SK-N-SH (cell line): ENCODE measurements at regions not wholly inside any gene's neighbourhood (a gene's known extent, or its start where the extent isn't known, plus 50 kb on each side); places are given as distances from the start of the nearest gene placed in this dataset.
"Not testable (repeated sequence)": the region's sequence is repeated elsewhere in the genome, so short reads cannot be mapped to it uniquely, and the experiment has no call there.

Source experiments
- CTCF ChIA-PET: fragments of 300-600, 350-600 bp; formaldehyde crosslinking; extraction: SDS; loops from one replicate; lab custom pipeline; 2021; lab: Yijun Ruan, JAX
- POLR2A ChIA-PET: fragments of 350-600 bp; sonication (Branson Sonifier 250); formaldehyde crosslinking; extraction: SDS; loops from one replicate; lab custom pipeline; 2020; ENCODE audit warnings: antibody characterized with exemption, inconsistent platforms; lab: Yijun Ruan, JAX
- DNase-seq: peaks from one replicate; pipeline ENCODE4 v3.0.0; 2012
- H2AFZ ChIP-seq: fragments of 200-600 bp; sonication (generic); 2 replicates; pipeline ENCODE4 v1.8.1; 2016; ENCODE audit warnings: antibody characterized with exemption, mild to moderate bottlenecking, low read depth
- H3F3A ChIP-seq: fragments of 200-600 bp; sonication (generic); replicated peaks from 2 replicates; pipeline ENCODE3; 2016; ENCODE audit warnings: antibody characterized with exemption, mild to moderate bottlenecking; ENCODE audit not compliant: insufficient read depth
- H3K27ac ChIP-seq, 2 experiments: fragments of 200-500 bp in 1 of 2; fragments of 200-600 bp in 1 of 2; sonication (Bioruptor generic) in 1 of 2; sonication (generic), shearing (Covaris generic) in 1 of 2; 2 replicates each; pipeline versions ENCODE4 v1.5.1 to v1.6.1; 2014 to 2016; ENCODE audit warnings: low read depth in 2 of 2, inconsistent platforms in 1 of 2, low read length in 1 of 2, mild to moderate bottlenecking in 1 of 2, mixed read lengths in 1 of 2
- H3K27me3 ChIP-seq: fragments of 200-600 bp; sonication (generic), shearing (Covaris generic); 2 replicates; pipeline ENCODE4 v1.6.1; 2016; ENCODE audit warnings: mixed run types; ENCODE audit not compliant: insufficient read depth
- H3K36me3 ChIP-seq, 2 experiments: fragments of 200-500 bp in 1 of 2; fragments of 200-600 bp in 1 of 2; sonication (Bioruptor generic) in 1 of 2; sonication (generic) in 1 of 2; replicated peaks in 1 of 2; 2 replicates each; pipeline versions ENCODE3 to v1.5.1; 2014 to 2016; ENCODE audit warnings: low read length in 1 of 2, mild to moderate bottlenecking in 1 of 2; ENCODE audit not compliant: insufficient read depth in 2 of 2, control insufficient read depth in 1 of 2
- H3K4me1 ChIP-seq, 2 experiments: fragments of 200-500 bp in 1 of 2; fragments of 200-600 bp in 1 of 2; sonication (Bioruptor generic) in 1 of 2; sonication (generic), shearing (Covaris generic) in 1 of 2; 2 replicates each; pipeline versions ENCODE4 v1.5.1 to v1.6.1; 2014 to 2016; ENCODE audit warnings: low read depth in 1 of 2, low read length in 1 of 2, mixed run types in 1 of 2; ENCODE audit not compliant: insufficient read depth in 2 of 2, control insufficient read depth in 1 of 2
- H3K4me2 ChIP-seq: fragments of 200-600 bp; sonication (generic), shearing (Covaris generic); 2 replicates; pipeline ENCODE4 v1.6.1; 2017; ENCODE audit warnings: mixed run types
- H3K4me3 ChIP-seq, 2 experiments: fragments of 200-500 bp in 1 of 2; fragments of 200-600 bp in 1 of 2; sonication (Bioruptor generic) in 1 of 2; sonication (generic), shearing (Covaris generic) in 1 of 2; 2 replicates each; pipeline versions ENCODE4 v1.5.1 to v1.8.1; 2014 to 2016; ENCODE audit warnings: low read depth in 2 of 2, inconsistent platforms in 1 of 2, low read length in 1 of 2, mild to moderate bottlenecking in 1 of 2, mixed read lengths in 1 of 2, moderate library complexity in 1 of 2
- H3K79me2 ChIP-seq: fragments of 200-600 bp; sonication (generic); 2 replicates; pipeline ENCODE4 v1.8.1; 2017; ENCODE audit warnings: mild to moderate bottlenecking; ENCODE audit not compliant: insufficient read depth
- H3K9ac ChIP-seq: fragments of 200-600 bp; sonication (generic); 2 replicates; pipeline ENCODE4 v1.6.1; 2017; ENCODE audit warnings: mixed run types
- H3K9me2 ChIP-seq: fragments of 200-600 bp; sonication (generic); 2 replicates; pipeline ENCODE4 v1.6.1; 2017; ENCODE audit warnings: mixed run types
- H3K9me3 ChIP-seq: fragments of 200-600 bp; sonication (generic); 2 replicates; pipeline ENCODE4 v1.6.1; 2017; ENCODE audit warnings: mixed run types, mild to moderate bottlenecking, moderate library complexity
- H4K20me1 ChIP-seq: fragments of 200-600 bp; sonication (generic); 2 replicates; pipeline ENCODE4 v1.6.1; 2017; ENCODE audit warnings: mild to moderate bottlenecking, mixed run types; ENCODE audit not compliant: insufficient read depth
- EP300 ChIP-seq, 2 experiments: IDR thresholded peaks; 2 replicates each; pipeline versions ENCODE4 v1.4.0 to v1.6.1; 2012; ENCODE audit warnings: borderline replicate concordance in 1 of 2, low read depth in 1 of 2, low read length in 1 of 2
- FOSL2 ChIP-seq: IDR thresholded peaks from 2 replicates; pipeline ENCODE4 v1.4.0; 2012; ENCODE audit warnings: low read depth, mild to moderate bottlenecking, moderate library complexity, borderline replicate concordance
- FOXJ3 ChIP-seq: sonication (generic); formaldehyde crosslinking; IDR thresholded peaks from 2 replicates; pipeline ENCODE4 v1.5.1; 2020; ENCODE audit warnings: mild to moderate bottlenecking, missing genetic modification reagents
- GATA2 ChIP-seq: sonication (generic); formaldehyde crosslinking; IDR thresholded peaks from 2 replicates; pipeline ENCODE4 v1.5.0; 2020; ENCODE audit warnings: mild to moderate bottlenecking, missing genetic modification reagents
- JUND ChIP-seq: IDR thresholded peaks from 2 replicates; pipeline ENCODE4 v1.4.0; 2012
- MAX ChIP-seq: IDR thresholded peaks from 2 replicates; pipeline ENCODE4 v1.4.0; 2012; ENCODE audit warnings: low read depth
- NFIC ChIP-seq: IDR thresholded peaks from 2 replicates; pipeline ENCODE4 v1.4.0; 2012; ENCODE audit warnings: borderline replicate concordance
- RAD21 ChIP-seq: IDR thresholded peaks from 2 replicates; pipeline ENCODE4 v1.6.1; 2012; ENCODE audit warnings: mild to moderate bottlenecking, low read length
- RXRA ChIP-seq: IDR thresholded peaks from 2 replicates; pipeline ENCODE4 v1.4.0; 2012; ENCODE audit warnings: low read depth, mild to moderate bottlenecking, borderline replicate concordance
- SIN3A ChIP-seq: IDR thresholded peaks from 2 replicates; pipeline ENCODE4 v1.6.1; 2012; ENCODE audit warnings: low read depth, mild to moderate bottlenecking, low read length, moderate library complexity, borderline replicate concordance
- SMC3 ChIP-seq: IDR thresholded peaks from 2 replicates; pipeline ENCODE4 v1.6.1; 2012; ENCODE audit warnings: low read depth, low read length, improper control_type of control experiment
- TAF1 ChIP-seq: IDR thresholded peaks from 2 replicates; pipeline ENCODE4 v1.6.1; 2012; ENCODE audit warnings: low read depth, mild to moderate bottlenecking, low read length, moderate library complexity, borderline replicate concordance
- TCF12 ChIP-seq: IDR thresholded peaks from 2 replicates; pipeline ENCODE4 v1.4.0; 2012
- TEAD4 ChIP-seq: IDR thresholded peaks from 2 replicates; pipeline ENCODE4 v1.4.0; 2012; ENCODE audit warnings: mild to moderate bottlenecking, borderline replicate concordance; ENCODE audit not compliant: insufficient read depth
- WGBS: methylation state at CpG from one replicate; pipeline ENCODE4 v1.1.6; 2017; ENCODE audit warnings: low lambda C conversion rate; 5-methylcytosine and 5-hydroxymethylcytosine counted together

GRCh38 chr18:40132438-40132837, 1822.6 kb upstream of the PIK3C3 start:
- H3F3A ChIP-seq, H3K4me3 ChIP-seq, H3K27ac ChIP-seq, H3K9ac ChIP-seq, DNase-seq, H3K27me3 ChIP-seq, H3K79me2 ChIP-seq, POLR2A ChIA-PET, H3K4me1 ChIP-seq, H2AFZ ChIP-seq, H3K9me2 ChIP-seq, H3K4me2 ChIP-seq, H3K36me3 ChIP-seq, H3K9me3 ChIP-seq, H4K20me1 ChIP-seq, CTCF ChIA-PET: not testable (repeated sequence)
- 34% methylated on average over 4 of the region's 4 CpGs for WGBS

DNA sequence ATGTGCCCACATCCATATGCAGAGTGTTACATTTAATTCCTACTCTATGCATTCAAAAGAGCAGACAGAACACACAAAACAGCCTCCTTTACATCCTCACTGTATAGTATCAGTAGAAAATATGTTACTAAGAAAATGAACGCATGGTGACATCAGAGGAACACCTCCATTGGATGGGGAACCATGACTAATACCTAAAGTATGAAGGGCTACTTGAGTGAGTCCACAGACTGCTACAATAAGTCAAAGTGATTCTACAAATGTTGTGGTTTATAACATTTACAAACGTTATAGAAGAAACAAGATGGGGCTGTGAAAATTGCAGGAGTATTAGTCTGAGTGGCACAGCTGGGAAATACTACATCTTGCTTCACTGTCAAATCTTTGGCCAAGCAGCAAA, 1830.9 kb upstream of the PIK3C3 start:
- WGBS = 22% methylated on average over 2 of the region's 2 CpGs
- no peak for DNase-seq
- Histone ChIP-seq H4K20me1 (no peaks in the 10 kb centered on the region), H3K9ac (no peak overlapping the region), H3K27me3 (no peaks in the 10 kb centered on the region), H3K4me1 (no peaks in the 10 kb centered on the region), H3K79me2 (no peaks in the 10 kb centered on the region), H3K9me3 (no peaks in the 10 kb centered on the region; the same call in 1 of the 2 replicates), H3K4me3 (no peak overlapping the region), H3K9me2 (no peaks in the 10 kb centered on the region), H3K4me2 (no peak overlapping the region), H3K27ac (no peak overlapping the region), H3K36me3 (no peaks in the 10 kb centered on the region), H2AFZ (no peak overlapping the region)
- CTCF ChIA-PET = no interaction called here
- POLR2A ChIA-PET = no interaction called here
- TF ChIP-seq EP300 (IDR thresholded peaks at IDR 0.05; ENCODE audit: borderline replicate concordance in 1 of 2, low read depth in 1 of 2, low read length in 1 of 2) (no peak), RXRA (no peak)
- TF ChIP-seq, all 33 proteins: peak for 0
- H3F3A ChIP-seq = no peaks in the 10 kb centered on the region

DNA sequence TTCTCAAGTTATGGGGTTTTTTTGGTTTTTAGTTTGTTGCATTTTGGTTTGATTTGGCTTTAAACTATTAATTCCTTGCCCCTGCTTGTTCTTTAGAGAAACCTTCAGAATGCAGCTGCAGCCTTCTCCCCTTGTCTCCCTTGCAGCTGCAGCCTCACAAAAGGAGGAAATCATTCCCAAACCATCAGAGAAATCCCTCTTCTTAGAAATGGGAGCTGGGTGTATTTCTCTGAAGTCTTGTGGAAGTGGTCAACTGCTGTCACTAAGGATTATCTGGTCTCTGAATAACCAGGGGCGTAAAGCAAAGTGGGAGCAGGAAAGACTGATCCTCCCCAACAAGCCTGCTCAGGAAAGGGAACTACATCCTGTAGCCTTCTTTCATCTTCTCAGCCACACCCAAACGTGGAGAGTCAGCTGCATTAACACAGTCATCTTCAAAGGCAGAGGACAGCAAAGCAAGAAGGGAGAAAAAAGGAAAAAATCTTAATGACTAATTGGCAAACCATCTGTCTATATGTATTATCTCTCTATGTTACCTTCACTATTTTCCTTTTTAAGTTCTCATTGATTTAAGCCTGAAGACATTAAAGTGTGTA, 1834.1 kb upstream of the PIK3C3 start:
- H3K4me3 ChIP-seq = no peak overlapping the region
- no peak for DNase-seq
- no peaks in the 10 kb centered on the region for H3K36me3 ChIP-seq
- no peaks in the 10 kb centered on the region for H3K4me1 ChIP-seq
- H3K27ac ChIP-seq = no peak overlapping the region
- no peaks in the 10 kb centered on the region for H3K9me3 ChIP-seq
- H4K20me1 ChIP-seq = no peaks in the 10 kb centered on the region
- TF ChIP-seq NFIC = no peak
- TF ChIP-seq GATA2 (CRISPR knock-in tag) = no peak
- TF ChIP-seq EP300 (IDR thresholded peaks at IDR 0.05; ENCODE audit: borderline replicate concordance in 1 of 2, low read depth in 1 of 2, low read length in 1 of 2) = no peak
- TF ChIP-seq RXRA = no peak
- no peak for TF ChIP-seq FOSL2
- TF ChIP-seq SIN3A = no peak
- no peak for TF ChIP-seq TAF1
- no peak for TF ChIP-seq MAX
- TF ChIP-seq TCF12 = no peak
- no peak for TF ChIP-seq RAD21
- no peak for TF ChIP-seq SMC3
- TF ChIP-seq JUND = no peak
- TF ChIP-seq FOXJ3 (CRISPR knock-in tag) = no peak
- TF ChIP-seq TEAD4 = no peak
- H3K9ac ChIP-seq = no peak overlapping the region
- ChIA-PET POLR2A (interaction anchor here (0.6 kb wide), 1 partner anchor 646 kb away, joined by 3 read pairs; no protein-coding TSS in a partner anchor), CTCF (interaction anchor here (1.5 kb wide), 1 partner anchor 10 kb away, joined by 3 read pairs; no protein-coding TSS in a partner anchor)
- H2AFZ ChIP-seq = no peak overlapping the region
- 35% methylated on average over 2 of the region's 2 CpGs for WGBS
- H3K9me2 ChIP-seq = no peaks in the 10 kb centered on the region
- H3F3A ChIP-seq = no peaks in the 10 kb centered on the region
- H3K4me2 ChIP-seq = no peak overlapping the region
- H3K27me3 ChIP-seq = no peaks in the 10 kb centered on the region
- H3K79me2 ChIP-seq = no peaks in the 10 kb centered on the region
